Stimulated activated CD4-positive, alpha-beta T cell treated with anti-CD3 and anti-CD28 coated beads, TNF-alpha, amount 100 ng/mL, for 24 hours (primary cell): ENCODE measurements at regions not wholly inside any gene's neighbourhood (a gene's known extent, or its start where the extent isn't known, plus 50 kb on each side); places are given as distances from the start of the nearest gene placed in this dataset.
"Not testable (repeated sequence)": the region's sequence is repeated elsewhere in the genome, so short reads cannot be mapped to it uniquely, and the experiment has no call there.

Source experiments
- DNase-seq, 3 experiments: peaks; one replicate each; pipeline ENCODE4 v3.0.0-alpha.2; 2020; ENCODE audit warnings: low read depth in 3 of 3

DNA sequence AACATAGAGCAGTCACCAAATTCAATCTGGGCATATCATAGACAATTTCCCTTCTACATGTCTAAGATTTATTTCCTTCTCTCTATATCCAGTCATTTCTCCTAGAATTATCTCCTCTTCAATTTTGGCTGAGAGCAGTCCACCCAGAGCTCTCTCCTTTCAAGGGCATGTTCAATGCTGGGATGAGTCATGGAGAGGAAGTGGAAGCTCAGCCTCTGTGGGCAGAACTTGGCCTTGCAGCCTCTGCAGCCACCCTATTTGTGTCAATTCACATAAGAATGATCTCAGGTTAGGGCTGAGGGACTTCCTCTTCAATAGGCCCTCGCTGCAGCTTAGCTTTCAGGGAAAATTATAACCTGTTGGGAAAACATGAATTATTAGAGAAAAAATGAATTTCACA is 560.8 kb downstream of the POM121L12 start:
- no peak for DNase-seq

- DNase-seq = no peak
These were observed 564.9 kb downstream of the POM121L12 start for GRCh38 chr7:53600296-53600695.

DNA sequence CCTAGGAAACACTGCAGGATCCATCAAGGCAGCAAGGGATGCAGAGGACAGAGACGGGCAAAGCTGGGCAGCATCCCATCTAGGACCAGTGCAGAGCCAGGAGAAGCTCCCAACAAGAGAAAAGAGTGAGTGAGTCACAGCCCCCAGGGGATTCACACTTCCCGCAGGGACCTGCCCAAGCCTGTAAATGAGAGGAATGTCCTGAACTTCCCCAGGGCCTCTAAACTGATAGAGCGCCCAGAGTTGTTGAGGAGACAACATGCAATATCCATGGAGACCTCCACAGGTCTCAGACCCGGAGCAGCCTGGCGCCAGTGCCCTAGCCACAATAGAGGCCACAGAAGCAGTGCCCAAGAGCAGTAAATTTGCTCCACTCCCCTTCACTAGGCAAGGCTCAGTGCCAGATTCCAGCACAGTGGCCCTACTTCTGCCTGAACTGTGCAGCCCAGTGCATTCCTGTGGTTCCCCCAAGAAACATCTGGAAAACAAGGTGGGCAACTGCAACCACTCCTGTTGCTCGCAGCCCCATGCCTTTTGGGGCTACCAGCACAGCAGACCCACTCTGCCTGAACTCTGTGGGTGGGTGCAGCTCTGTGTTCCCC is 567.5 kb downstream of the POM121L12 start:
- DNase-seq = no peak

DNA sequence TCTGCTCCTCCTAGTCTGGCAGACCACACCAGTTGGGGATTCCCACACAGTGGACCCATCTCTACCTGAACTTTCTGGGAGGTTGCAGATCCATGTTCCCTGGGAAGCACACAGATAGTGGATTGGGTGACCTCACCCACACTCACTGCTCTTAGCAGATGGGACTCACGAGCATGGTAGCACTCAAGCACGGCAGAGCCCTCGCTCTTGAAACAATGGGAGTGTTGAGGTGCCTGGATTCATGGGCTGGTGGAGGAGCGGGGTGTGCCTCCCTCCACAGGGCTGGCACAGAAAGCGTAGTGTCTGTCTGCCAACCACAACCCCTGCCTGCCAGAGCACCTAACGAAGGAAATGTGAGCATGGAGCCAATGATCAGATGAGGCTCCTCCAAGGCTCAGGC is 568.0 kb downstream of the POM121L12 start:
- no peak for DNase-seq

DNA sequence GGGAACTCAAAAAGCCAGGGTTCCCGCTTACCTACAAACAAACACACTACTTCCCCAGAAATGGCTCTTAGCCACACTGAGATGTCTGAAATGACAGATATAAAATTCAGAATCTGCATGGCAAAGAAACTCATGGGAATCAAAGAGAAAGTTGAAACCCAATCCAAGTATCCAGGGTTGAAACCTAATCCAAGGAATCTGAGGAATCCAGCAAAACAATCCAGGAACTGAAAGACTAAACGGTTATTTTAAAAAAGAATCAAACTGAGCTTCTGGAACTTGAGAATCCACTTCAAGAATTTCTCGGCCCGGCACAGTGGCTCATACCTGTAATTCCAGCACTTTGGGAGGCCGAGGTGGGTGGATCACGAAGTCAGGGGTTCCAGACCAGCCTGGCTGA is 568.8 kb downstream of the POM121L12 start:
- DNase-seq = no peak

GRCh38 chr7:53607961-53608360 is 572.5 kb downstream of the POM121L12 start:
- DNase-seq = no peak

GRCh38 chr7:53609185-53609584 is 573.8 kb downstream of the POM121L12 start:
- no peak for DNase-seq

GRCh38 chr7:53611043-53611442 is 575.6 kb downstream of the POM121L12 start:
- no peak for DNase-seq

- no peak for DNase-seq
These were observed 588.9 kb downstream of the POM121L12 start for GRCh38 chr7:53624356-53624755.

- DNase-seq = no peak
These were observed 593.3 kb downstream of the POM121L12 start for GRCh38 chr7:53628775-53629174.

- DNase-seq = not testable (repeated sequence)
These were observed 599.8 kb downstream of the POM121L12 start for GRCh38 chr7:53635251-53635650.

GRCh38 chr7:53638517-53638916 is 603.1 kb downstream of the POM121L12 start:
- no peak for DNase-seq

DNA sequence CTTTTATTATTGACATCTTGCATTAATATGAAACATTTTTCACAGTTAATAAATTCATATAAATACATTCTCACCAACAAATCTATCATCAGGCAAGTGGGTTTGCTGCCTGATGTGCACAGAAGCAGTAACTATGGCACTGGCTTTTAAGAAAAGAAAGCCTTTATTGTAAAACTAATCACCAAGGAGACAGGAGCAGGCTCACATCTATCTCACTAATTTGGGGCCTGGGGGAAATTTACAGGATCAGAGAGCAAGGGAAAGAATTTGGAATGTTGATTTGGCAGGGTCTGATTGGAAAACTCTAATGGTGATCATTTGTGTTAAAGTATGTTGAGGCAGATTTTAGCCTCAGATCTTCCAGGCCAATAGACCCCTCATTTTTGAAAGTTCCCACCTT is 605.7 kb downstream of the POM121L12 start:
- DNase-seq = no peak

DNA sequence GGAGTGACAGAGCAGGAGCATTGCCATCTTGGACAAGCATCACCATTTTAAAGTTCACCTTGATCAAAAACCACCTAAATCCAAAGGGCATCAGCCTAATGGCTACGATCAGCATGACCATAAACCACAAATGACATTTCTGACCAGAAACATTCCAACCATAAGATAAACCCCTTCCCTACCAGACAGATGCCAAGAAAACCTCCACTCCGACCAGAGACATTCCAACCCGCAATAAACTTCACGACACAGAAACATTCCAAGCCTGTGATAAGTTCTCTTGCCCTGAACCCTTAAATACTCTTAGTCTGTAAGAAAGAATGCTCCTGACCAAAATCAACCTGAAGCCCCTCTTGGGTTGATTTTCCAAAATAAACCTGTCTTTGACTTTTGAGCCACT is 606.9 kb downstream of the POM121L12 start:
- DNase-seq = no peak

DNA sequence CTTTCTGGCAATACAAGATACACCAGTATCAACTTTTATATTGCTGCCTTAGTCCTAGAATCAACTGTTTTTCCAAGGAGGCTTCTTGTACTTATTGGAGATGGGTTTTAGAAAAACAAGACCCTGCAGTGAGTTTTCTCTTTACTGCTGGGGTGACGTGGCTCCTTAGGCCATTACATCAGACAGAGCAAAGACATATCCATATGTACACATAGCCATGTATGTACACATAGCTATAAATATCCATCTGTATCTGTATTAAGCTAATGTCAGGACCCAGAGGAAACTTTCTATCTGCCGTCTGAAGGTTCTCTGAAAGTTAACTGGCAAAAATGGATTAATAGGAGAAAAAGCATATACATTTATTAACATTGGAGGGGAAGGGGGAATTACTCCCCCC is 607.4 kb downstream of the POM121L12 start:
- DNase-seq = no peak

- DNase-seq = no peak
These were observed 621.4 kb downstream of the POM121L12 start for GRCh38 chr7:53656881-53657280.

GRCh38 chr7:53657586-53657985 is 622.2 kb downstream of the POM121L12 start:
- DNase-seq = no peak

DNA sequence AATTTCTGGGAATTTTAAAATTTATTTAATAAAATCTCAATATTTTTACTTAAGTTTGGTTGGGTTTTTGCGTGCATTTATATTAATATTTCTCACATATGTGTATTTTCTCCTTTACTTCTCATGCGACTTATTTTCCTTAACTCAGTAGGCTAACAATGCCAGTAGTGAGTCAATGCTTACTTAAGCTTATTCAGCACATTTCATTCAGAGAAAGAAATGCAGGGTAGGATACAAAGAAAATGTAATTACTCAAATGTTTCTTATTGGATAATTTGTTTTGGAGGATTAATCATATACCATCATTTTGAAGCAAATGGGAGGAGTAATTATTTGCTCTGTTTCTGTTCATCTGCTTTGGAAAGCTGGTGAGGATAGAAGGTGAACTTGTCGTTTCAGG is 623.5 kb downstream of the POM121L12 start:
- DNase-seq = no peak

DNA sequence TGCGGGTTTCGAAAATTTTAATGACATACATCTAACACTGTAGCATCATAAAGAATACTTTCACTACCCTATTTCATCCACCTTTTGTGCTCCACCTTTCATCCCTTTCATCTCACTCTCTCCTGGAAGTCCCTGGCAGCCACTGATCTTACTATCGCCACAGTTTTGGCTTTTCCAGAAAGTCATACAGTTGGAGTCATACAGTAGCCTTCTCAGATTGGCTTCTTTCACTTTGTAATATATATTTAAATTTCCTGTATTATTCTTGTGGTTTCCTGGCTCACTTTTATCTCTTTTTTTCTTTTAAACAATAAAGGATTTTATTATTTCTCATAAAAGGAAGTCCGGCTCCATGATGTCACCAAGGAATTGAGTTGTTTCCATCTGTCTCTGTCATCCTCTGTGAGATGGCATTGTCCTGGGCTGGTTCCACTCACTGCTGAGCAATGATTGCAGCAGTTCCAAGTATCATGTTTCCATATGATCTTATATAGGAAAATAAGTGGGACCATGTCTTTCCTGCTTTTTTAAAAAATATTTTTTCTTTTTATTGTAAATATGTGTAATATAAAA is 626.3 kb downstream of the POM121L12 start:
- no peak for DNase-seq

- DNase-seq = no peak
These were observed 637.2 kb downstream of the POM121L12 start for GRCh38 chr7:53672681-53673080.

DNA sequence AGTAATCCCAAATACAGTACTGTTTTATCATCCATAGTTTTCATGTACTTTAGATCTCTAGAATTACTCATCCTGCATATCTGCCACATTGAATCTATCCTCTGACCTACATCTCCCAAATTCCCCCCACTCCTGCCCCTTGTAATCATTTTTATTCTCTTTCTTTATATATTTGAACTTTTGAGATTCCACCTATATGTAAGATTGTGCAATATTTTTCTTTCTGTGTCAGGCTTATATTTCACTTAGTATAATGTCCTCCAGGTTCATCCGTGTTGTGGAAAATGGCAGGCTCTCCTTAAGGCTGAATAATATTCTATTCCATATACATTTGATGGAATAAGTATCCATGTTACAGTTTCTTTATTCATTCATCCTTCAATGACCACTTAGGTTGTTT is 640.4 kb downstream of the POM121L12 start:
- no peak for DNase-seq

GRCh38 chr7:53684693-53685092 is 649.3 kb downstream of the POM121L12 start:
- no peak for DNase-seq

GRCh38 chr7:53690411-53690810 is 655.0 kb downstream of the POM121L12 start:
- no peak for DNase-seq

- DNase-seq = no peak
These were observed 662.5 kb downstream of the POM121L12 start for GRCh38 chr7:53697913-53698312.
